ENCODE measurements at regions not wholly inside any gene's neighbourhood (a gene's known extent, or its start where the extent isn't known, plus 50 kb on each side); places are given as distances from the start of the nearest gene placed in this dataset.

GRCh38 chr18:42196651-42197050 lies 241.6 kb downstream of the PIK3C3 start:
- Mint-ChIP-seq H3K27me3 (ENCODE audit: insufficient read depth, low read depth) (no peaks in the 10 kb centered on the region), H3K27ac (no peak overlapping the region), H3K9me3 (no peaks in the 10 kb centered on the region), H3K4me3 (no peak overlapping the region), H3K36me3 (no peaks in the 10 kb centered on the region), H3K4me1 (no peaks in the 10 kb centered on the region)
- Histone ChIP-seq H3K9ac (no peak overlapping the region), H3F3A (ENCODE audit: low read depth) (no peaks in the 10 kb centered on the region), H3K4me3 (no peak overlapping the region), H3K27ac (no peak overlapping the region), H3K4me2 (no peak overlapping the region), H3K36me3 (no peaks in the 10 kb centered on the region), H4K20me1 (ENCODE audit: low read depth) (no peaks in the 10 kb centered on the region), H2AFZ (replicated peaks) (no peak overlapping the region), H3K4me1 (no peaks in the 10 kb centered on the region), H3K9me3 (ENCODE audit: low read depth) (no peaks in the 10 kb centered on the region), H3K79me2 (ENCODE audit: low read depth) (no peaks in the 10 kb centered on the region), H3K27me3 (no peaks in the 10 kb centered on the region)
- DNase-seq (ENCODE audit: low spot score), result no peak
- TF ChIP-seq CTCF (IDR thresholded peaks at IDR 0.05), result no peak
- no peak for TF ChIP-seq EZH2phosphoT487 (IDR thresholded peaks at IDR 0.05)
- no peak for TF ChIP-seq EZH2 (IDR thresholded peaks at IDR 0.05)

- H3K9me3 Mint-ChIP-seq, result peaks cover 2% of the 10 kb centered on the region
- H3K27ac ChIP-seq, result no peak overlapping the region
- H3K79me2 ChIP-seq (ENCODE audit: low read depth), result no peaks in the 10 kb centered on the region
- no peaks in the 10 kb centered on the region for H3K9me3 ChIP-seq (ENCODE audit: low read depth)
- no peak for DNase-seq (ENCODE audit: low spot score)
- H3K36me3 Mint-ChIP-seq, result no peaks in the 10 kb centered on the region
- H3K4me3 Mint-ChIP-seq, result no peak overlapping the region
- no peak overlapping the region for H3K4me3 ChIP-seq
- no peaks in the 10 kb centered on the region for H3K27me3 Mint-ChIP-seq (ENCODE audit: insufficient read depth, low read depth)
- no peak overlapping the region for H3K4me2 ChIP-seq
- H3K9ac ChIP-seq, result no peak overlapping the region
- H3F3A ChIP-seq (ENCODE audit: low read depth), result no peaks in the 10 kb centered on the region
- no peaks in the 10 kb centered on the region for H3K4me1 Mint-ChIP-seq
- no peaks in the 10 kb centered on the region for H3K27me3 ChIP-seq
- no peaks in the 10 kb centered on the region for H3K36me3 ChIP-seq
- H4K20me1 ChIP-seq (ENCODE audit: low read depth), result no peaks in the 10 kb centered on the region
- no peak overlapping the region for H3K27ac Mint-ChIP-seq
- no peaks in the 10 kb centered on the region for H3K4me1 ChIP-seq
- H2AFZ ChIP-seq (replicated peaks), result no peak overlapping the region
- TF ChIP-seq CTCF (IDR thresholded peaks at IDR 0.05), result no peak
- TF ChIP-seq EZH2 (IDR thresholded peaks at IDR 0.05), result no peak
- TF ChIP-seq EZH2phosphoT487 (IDR thresholded peaks at IDR 0.05), result no peak
Observed at GRCh38 chr18:42201137-42201536, 246.1 kb downstream of the PIK3C3 start.

- Histone ChIP-seq H3K36me3 (no peaks in the 10 kb centered on the region), H3K9me3 (ENCODE audit: low read depth) (no peaks in the 10 kb centered on the region), H3K79me2 (ENCODE audit: low read depth) (no peaks in the 10 kb centered on the region), H4K20me1 (ENCODE audit: low read depth) (no peaks in the 10 kb centered on the region), H3K4me2 (no peak overlapping the region), H3F3A (ENCODE audit: low read depth) (no peaks in the 10 kb centered on the region), H3K27me3 (no peaks in the 10 kb centered on the region), H3K4me1 (no peaks in the 10 kb centered on the region), H3K4me3 (no peak overlapping the region), H2AFZ (replicated peaks) (no peak overlapping the region), H3K27ac (no peak overlapping the region), H3K9ac (no peak overlapping the region)
- TF ChIP-seq EZH2phosphoT487 (IDR thresholded peaks at IDR 0.05) (no peak), EZH2 (IDR thresholded peaks at IDR 0.05) (no peak), CTCF (IDR thresholded peaks at IDR 0.05) (no peak)
- no peak overlapping the region for H3K27ac Mint-ChIP-seq
- no peaks in the 10 kb centered on the region for H3K27me3 Mint-ChIP-seq (ENCODE audit: insufficient read depth, low read depth)
- H3K4me1 Mint-ChIP-seq, result no peaks in the 10 kb centered on the region
- peaks cover 8% of the 10 kb centered on the region for H3K9me3 Mint-ChIP-seq
- no peak for DNase-seq (ENCODE audit: low spot score)
- H3K36me3 Mint-ChIP-seq, result no peaks in the 10 kb centered on the region
- H3K4me3 Mint-ChIP-seq, result no peak overlapping the region
Observed at GRCh38 chr18:42211201-42211600, 256.2 kb downstream of the PIK3C3 start.

- H3K27me3 Mint-ChIP-seq (ENCODE audit: insufficient read depth, low read depth), result no peaks in the 10 kb centered on the region
- H2AFZ ChIP-seq (replicated peaks), result no peak overlapping the region
- H3K9ac ChIP-seq, result no peak overlapping the region
- H4K20me1 ChIP-seq (ENCODE audit: low read depth), result no peaks in the 10 kb centered on the region
- no peak overlapping the region for H3K4me3 Mint-ChIP-seq
- H3K36me3 ChIP-seq, result no peaks in the 10 kb centered on the region
- H3K4me2 ChIP-seq, result no peak overlapping the region
- DNase-seq (ENCODE audit: low spot score), result no peak
- H3K27ac ChIP-seq, result no peak overlapping the region
- H3K27ac Mint-ChIP-seq, result no peak overlapping the region
- no peaks in the 10 kb centered on the region for H3K4me1 Mint-ChIP-seq
- H3F3A ChIP-seq (ENCODE audit: low read depth), result no peaks in the 10 kb centered on the region
- TF ChIP-seq EZH2 (IDR thresholded peaks at IDR 0.05) (no peak), CTCF (IDR thresholded peaks at IDR 0.05) (no peak), EZH2phosphoT487 (IDR thresholded peaks at IDR 0.05) (no peak)
- H3K79me2 ChIP-seq (ENCODE audit: low read depth), result no peaks in the 10 kb centered on the region
- H3K4me3 ChIP-seq, result no peak overlapping the region
- H3K9me3 Mint-ChIP-seq, result peaks cover 7% of the 10 kb centered on the region
- no peaks in the 10 kb centered on the region for H3K36me3 Mint-ChIP-seq
- H3K4me1 ChIP-seq, result no peaks in the 10 kb centered on the region
- no peaks in the 10 kb centered on the region for H3K27me3 ChIP-seq
- H3K9me3 ChIP-seq (ENCODE audit: low read depth), result no peaks in the 10 kb centered on the region
Observed at GRCh38 chr18:42222557-42222956, 267.5 kb downstream of the PIK3C3 start.

Measured in neural progenitor cell (in vitro differentiated cells).